OCI-LY3 (cell line): ENCODE measurements at regions not wholly inside any gene's neighbourhood (a gene's known extent, or its start where the extent isn't known, plus 50 kb on each side); places are given as distances from the start of the nearest gene placed in this dataset.

ENCODE experiments used
- H2AFZ ChIP-seq: fragments of 200-600, 300-600 bp; shearing (Covaris generic); 2 replicates; pipeline ENCODE4 v1.6.0; 2014; ENCODE audit warnings: antibody characterized with exemption, low read depth, low read length
- H3K27ac ChIP-seq: fragments of 200-600, 300-600 bp; sonication (generic); 2 replicates; pipeline ENCODE4 v1.5.1; 2014; ENCODE audit warnings: mild to moderate bottlenecking, low read length, moderate library complexity, mixed read lengths
- H3K27me3 ChIP-seq: fragments of 200-600, 300-600 bp; sonication (generic); 2 replicates; pipeline ENCODE4 v1.6.1; 2014; ENCODE audit warnings: low read depth, low read length, mixed read lengths
- H3K36me3 ChIP-seq: fragments of 200-600, 300-600 bp; sonication (generic); replicated peaks from 2 replicates; pipeline ENCODE3; 2014; ENCODE audit warnings: low read depth, low read length, mixed read lengths
- H3K4me1 ChIP-seq: fragments of 300-600, 200-600 bp; sonication (generic); 2 replicates; pipeline ENCODE4 v1.6.1; 2014; ENCODE audit warnings: low read length, mixed read lengths
- H3K4me2 ChIP-seq: fragments of 200-600, 300-600 bp; sonication (generic); 2 replicates; pipeline ENCODE4 v1.6.1; 2014; ENCODE audit warnings: low read length, mixed read lengths
- H3K4me3 ChIP-seq: fragments of 300-600, 200-600 bp; sonication (generic); 2 replicates; pipeline ENCODE4 v1.5.1; 2014; ENCODE audit warnings: antibody characterized with exemption, mild to moderate bottlenecking, low read length, moderate library complexity
- H3K79me2 ChIP-seq: fragments of 300-600, 200-600 bp; shearing (Covaris generic); 2 replicates; pipeline ENCODE4 v1.6.1; 2014; ENCODE audit warnings: mild to moderate bottlenecking, low read length, mixed read lengths
- H3K9ac ChIP-seq: fragments of 300-600, 200-600 bp; shearing (Covaris generic); 2 replicates; pipeline ENCODE4 v1.6.0; 2014; ENCODE audit warnings: mild to moderate bottlenecking, low read length, moderate library complexity
- H3K9me3 ChIP-seq: fragments of 200-600, 300-600 bp; shearing (Covaris generic); 2 replicates; pipeline ENCODE4 v1.6.1; 2014; ENCODE audit warnings: low read length, mixed read lengths; ENCODE audit not compliant: insufficient read depth
- H4K20me1 ChIP-seq: fragments of 200-600, 300-600 bp; sonication (generic); 2 replicates; pipeline ENCODE4 v1.6.1; 2016; ENCODE audit warnings: low read length, mixed read lengths; ENCODE audit not compliant: insufficient read depth
- EZH2phosphoT487 ChIP-seq: fragments of 200-600 bp; shearing (Covaris generic); IDR thresholded peaks from 2 replicates; pipeline ENCODE4 v1.6.1; 2018; ENCODE audit warnings: antibody characterized with exemption, mixed run types, low read depth
- TF ChIP-seq, protein P1 (sequence below): fragments of 200-600, 300-600 bp; sonication (generic); IDR thresholded peaks from 2 replicates; pipeline ENCODE4 v1.5.1; 2014; ENCODE audit warnings: antibody characterized with exemption, low read length, low read depth

DNA sequence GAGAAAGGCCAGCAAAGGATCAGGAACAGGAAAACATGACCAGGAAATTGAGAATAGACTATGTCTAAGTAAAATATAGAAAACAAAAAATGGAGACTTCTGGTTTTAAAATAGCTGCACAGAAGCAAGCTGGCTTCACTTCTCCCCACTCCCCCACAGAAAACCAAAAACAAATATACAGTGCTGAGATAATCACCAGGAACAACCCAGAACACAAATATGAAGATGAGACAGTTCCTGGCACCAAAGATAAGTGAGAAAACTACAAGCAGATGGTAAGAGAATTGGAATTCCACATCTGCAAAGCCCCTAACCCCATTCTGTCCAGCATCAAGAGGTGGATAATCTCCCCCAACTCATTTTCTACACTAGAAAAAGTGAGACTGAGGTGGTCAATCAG is 397.7 kb downstream of the SUCLA2 start:
- no peak overlapping the region for H3K9ac ChIP-seq
- no peak overlapping the region for H2AFZ ChIP-seq
- H3K4me1 ChIP-seq = no peaks in the 10 kb centered on the region
- H3K4me3 ChIP-seq = no peak overlapping the region
- H3K9me3 ChIP-seq = no peaks in the 10 kb centered on the region; the same call in 1 of the 2 replicates
- no peak overlapping the region for H3K27ac ChIP-seq
- no peak for TF ChIP-seq EZH2phosphoT487
- TF ChIP-seq, protein P1, sequence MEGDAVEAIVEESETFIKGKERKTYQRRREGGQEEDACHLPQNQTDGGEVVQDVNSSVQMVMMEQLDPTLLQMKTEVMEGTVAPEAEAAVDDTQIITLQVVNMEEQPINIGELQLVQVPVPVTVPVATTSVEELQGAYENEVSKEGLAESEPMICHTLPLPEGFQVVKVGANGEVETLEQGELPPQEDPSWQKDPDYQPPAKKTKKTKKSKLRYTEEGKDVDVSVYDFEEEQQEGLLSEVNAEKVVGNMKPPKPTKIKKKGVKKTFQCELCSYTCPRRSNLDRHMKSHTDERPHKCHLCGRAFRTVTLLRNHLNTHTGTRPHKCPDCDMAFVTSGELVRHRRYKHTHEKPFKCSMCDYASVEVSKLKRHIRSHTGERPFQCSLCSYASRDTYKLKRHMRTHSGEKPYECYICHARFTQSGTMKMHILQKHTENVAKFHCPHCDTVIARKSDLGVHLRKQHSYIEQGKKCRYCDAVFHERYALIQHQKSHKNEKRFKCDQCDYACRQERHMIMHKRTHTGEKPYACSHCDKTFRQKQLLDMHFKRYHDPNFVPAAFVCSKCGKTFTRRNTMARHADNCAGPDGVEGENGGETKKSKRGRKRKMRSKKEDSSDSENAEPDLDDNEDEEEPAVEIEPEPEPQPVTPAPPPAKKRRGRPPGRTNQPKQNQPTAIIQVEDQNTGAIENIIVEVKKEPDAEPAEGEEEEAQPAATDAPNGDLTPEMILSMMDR = no peak
- H3K79me2 ChIP-seq = no peaks in the 10 kb centered on the region
- H3K36me3 ChIP-seq = no peaks in the 10 kb centered on the region
- no peak overlapping the region for H3K4me2 ChIP-seq
- no peaks in the 10 kb centered on the region for H4K20me1 ChIP-seq
- H3K27me3 ChIP-seq = no peaks in the 10 kb centered on the region

DNA sequence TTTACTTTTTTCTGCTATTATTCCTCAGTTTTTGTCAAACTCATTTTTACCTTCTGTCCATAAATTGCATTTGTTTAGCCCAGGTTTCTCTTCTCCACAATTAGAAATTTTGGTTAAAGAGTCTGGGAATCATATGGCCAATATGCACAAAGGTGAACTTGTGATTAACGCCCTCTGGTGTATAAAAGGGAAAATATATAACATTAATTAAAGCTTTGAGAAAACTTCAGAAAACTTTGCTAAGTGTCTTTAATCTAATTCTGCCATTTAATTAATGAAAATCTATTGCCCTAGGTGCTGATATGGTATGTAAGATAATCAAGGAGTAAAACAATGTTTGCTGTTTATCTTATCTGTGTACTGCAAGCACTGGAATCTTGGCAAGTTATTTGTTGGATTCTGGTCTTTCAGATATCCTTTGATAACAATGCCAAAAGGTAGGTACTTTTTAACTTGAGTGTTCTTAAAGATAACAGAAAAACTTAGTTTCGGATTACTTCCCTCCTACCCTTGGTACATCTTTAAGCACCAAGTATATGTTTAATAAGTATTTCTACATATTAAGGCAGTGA is 402.6 kb downstream of the SUCLA2 start:
- Histone ChIP-seq H3K27ac (no peak overlapping the region), H4K20me1 (no peaks in the 10 kb centered on the region), H3K79me2 (no peaks in the 10 kb centered on the region), H3K27me3 (no peaks in the 10 kb centered on the region), H3K4me1 (no peaks in the 10 kb centered on the region), H3K9me3 (0 out of 2 replicates have a peak, but pooled peaks cover 7% of the 10 kb centered on the region), H3K4me2 (no peak overlapping the region), H3K4me3 (no peak overlapping the region), H3K36me3 (no peaks in the 10 kb centered on the region), H2AFZ (no peak overlapping the region), H3K9ac (no peak overlapping the region)
- TF ChIP-seq, protein P1 = peak; percentile 56
- no peak for TF ChIP-seq EZH2phosphoT487

DNA sequence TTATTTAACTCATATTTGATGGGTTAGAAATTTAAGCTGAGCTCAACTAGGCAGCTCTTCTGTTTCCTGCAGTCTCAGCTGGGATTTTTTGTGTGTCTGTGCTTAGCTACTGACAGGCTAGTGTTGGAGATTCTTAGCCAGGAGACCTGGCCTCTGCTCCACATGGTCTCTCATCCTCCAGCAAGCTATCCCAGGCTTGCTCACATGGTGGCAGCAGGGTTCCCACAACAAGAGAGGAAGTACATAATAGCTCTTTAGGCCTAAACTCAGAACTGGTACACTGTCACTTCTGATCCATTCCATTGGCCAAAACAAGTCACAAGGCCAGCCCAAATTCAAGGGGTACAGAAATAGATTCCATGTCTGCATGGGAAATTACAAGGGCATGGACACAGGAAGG is 406.2 kb downstream of the SUCLA2 start:
- H3K27me3 ChIP-seq = no peaks in the 10 kb centered on the region
- 0 out of 2 replicates have a peak, but pooled peaks cover 7% of the 10 kb centered on the region for H3K9me3 ChIP-seq
- TF ChIP-seq EZH2phosphoT487 = no peak
- TF ChIP-seq, protein P1 = peak; percentile 44
- H4K20me1 ChIP-seq = no peaks in the 10 kb centered on the region
- H3K4me2 ChIP-seq = no peak overlapping the region
- no peaks in the 10 kb centered on the region for H3K79me2 ChIP-seq
- no peaks in the 10 kb centered on the region for H3K4me1 ChIP-seq
- no peak overlapping the region for H2AFZ ChIP-seq
- H3K36me3 ChIP-seq = no peaks in the 10 kb centered on the region
- H3K4me3 ChIP-seq = no peak overlapping the region
- no peak overlapping the region for H3K27ac ChIP-seq
- H3K9ac ChIP-seq = no peak overlapping the region

DNA sequence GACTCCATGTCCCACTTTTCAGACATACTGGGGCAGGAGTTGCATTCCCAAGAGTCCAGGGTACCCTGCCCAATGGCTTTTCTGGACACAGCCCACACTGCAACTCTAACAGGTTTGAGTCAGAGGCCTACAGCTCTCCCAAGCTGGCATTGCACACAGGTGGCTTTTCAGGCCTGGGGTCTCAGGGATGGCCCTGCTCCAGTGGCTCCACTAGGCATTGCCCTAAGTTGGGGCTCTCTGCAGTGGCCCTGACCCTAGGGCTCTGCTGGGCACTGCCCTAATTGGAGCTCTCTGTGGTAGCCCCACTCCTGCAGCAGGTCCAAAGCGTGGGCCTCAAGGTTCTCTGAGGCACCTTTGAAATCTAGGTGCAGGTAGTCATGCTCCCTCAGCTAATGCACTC is 408.8 kb downstream of the SUCLA2 start:
- H3K27ac ChIP-seq = no peak overlapping the region
- TF ChIP-seq, protein P1 = no peak
- no peak for TF ChIP-seq EZH2phosphoT487
- H3K4me2 ChIP-seq = no peak overlapping the region
- 0 out of 2 replicates have a peak, but pooled peaks cover 7% of the 10 kb centered on the region for H3K9me3 ChIP-seq
- no peaks in the 10 kb centered on the region for H3K4me1 ChIP-seq
- no peaks in the 10 kb centered on the region for H4K20me1 ChIP-seq
- no peak overlapping the region for H3K9ac ChIP-seq
- H3K79me2 ChIP-seq = no peaks in the 10 kb centered on the region
- no peaks in the 10 kb centered on the region for H3K27me3 ChIP-seq
- H3K36me3 ChIP-seq = no peaks in the 10 kb centered on the region
- H3K4me3 ChIP-seq = no peak overlapping the region
- no peak overlapping the region for H2AFZ ChIP-seq
